ENCODE measurements at regions not wholly inside any gene's neighbourhood (a gene's known extent, or its start where the extent isn't known, plus 50 kb on each side); places are given as distances from the start of the nearest gene placed in this dataset. TPM values are rescaled to one million over a fixed set of nuclear protein-coding genes. Genes with fewer than 3 reads are reported as not detected.

GRCh38 chr7:94843553-94843952 lies 63.8 kb upstream of the PPP1R9A start:
- Histone ChIP-seq H3K27me3 (ENCODE audit: control insufficient read depth, insufficient read depth, low read length) (no peaks in the 10 kb centered on the region), H3K36me3 (ENCODE audit: control insufficient read depth, insufficient read depth, low read length) (no peaks in the 10 kb centered on the region), H3K27ac (ENCODE audit: low read depth, low read length) (no peak overlapping the region), H3K4me1 (ENCODE audit: control insufficient read depth, insufficient read depth, low read length) (no peaks in the 10 kb centered on the region), H3K9me3 (ENCODE audit: control insufficient read depth, insufficient read depth, low read length) (peaks cover 11% of the 10 kb centered on the region), H3K4me3 (ENCODE audit: low read depth, low read length) (no peak overlapping the region)
- WGBS (ENCODE audit: insufficient coverage) = 94% methylated on average over 1 of the region's 1 CpG
- no peak for DNase-seq (ENCODE audit: low read depth in 4 of 6, low spot score in 6 of 6)

GRCh38 chr7:94848531-94848930 lies 58.9 kb upstream of the PPP1R9A start:
- H3K4me1 ChIP-seq (ENCODE audit: control insufficient read depth, insufficient read depth, low read length) = no peaks in the 10 kb centered on the region
- H3K27me3 ChIP-seq (ENCODE audit: control insufficient read depth, insufficient read depth, low read length) = no peaks in the 10 kb centered on the region
- H3K36me3 ChIP-seq (ENCODE audit: control insufficient read depth, insufficient read depth, low read length) = peaks cover 2% of the 10 kb centered on the region
- WGBS (ENCODE audit: insufficient coverage) = no CpG with 5 or more reads among the region's 2 CpGs
- H3K4me3 ChIP-seq (ENCODE audit: low read depth, low read length) = no peak overlapping the region
- H3K9me3 ChIP-seq (ENCODE audit: control insufficient read depth, insufficient read depth, low read length) = peaks cover 10% of the 10 kb centered on the region
- no peak overlapping the region for H3K27ac ChIP-seq (ENCODE audit: low read depth, low read length)
- peak in 1 of 6 donors; percentile 6 for DNase-seq (ENCODE audit: low read depth in 4 of 6, low spot score in 6 of 6)

GRCh38 chr7:94848992-94849576 lies 58.3 kb upstream of the PPP1R9A start:
- no peak overlapping the region for H3K27ac ChIP-seq (ENCODE audit: low read depth, low read length)

GRCh38 chr7:94849636-94850208 lies 57.7 kb upstream of the PPP1R9A start:
- Histone ChIP-seq H3K27ac (ENCODE audit: low read depth, low read length) (no peak overlapping the region), H3K4me3 (ENCODE audit: low read depth, low read length) (no peak overlapping the region), H3K27me3 (ENCODE audit: control insufficient read depth, insufficient read depth, low read length) (no peaks in the 10 kb centered on the region), H3K36me3 (ENCODE audit: control insufficient read depth, insufficient read depth, low read length) (peaks cover 2% of the 10 kb centered on the region), H3K9me3 (ENCODE audit: control insufficient read depth, insufficient read depth, low read length) (peaks cover 4% of the 10 kb centered on the region), H3K4me1 (ENCODE audit: control insufficient read depth, insufficient read depth, low read length) (no peaks in the 10 kb centered on the region)
- no peak for DNase-seq (ENCODE audit: low read depth in 4 of 6, low spot score in 6 of 6)
- 94% methylated on average over 18 of the region's 22 CpGs for WGBS (ENCODE audit: insufficient coverage)

More at GRCh38 chr7:94848992-94849576, 58.3 kb upstream of the PPP1R9A start:
- Histone ChIP-seq H3K4me3 (ENCODE audit: low read depth, low read length) (no peak overlapping the region), H3K27me3 (ENCODE audit: control insufficient read depth, insufficient read depth, low read length) (no peaks in the 10 kb centered on the region), H3K9me3 (ENCODE audit: control insufficient read depth, insufficient read depth, low read length) (peaks cover 7% of the 10 kb centered on the region), H3K36me3 (ENCODE audit: control insufficient read depth, insufficient read depth, low read length) (peaks cover 2% of the 10 kb centered on the region), H3K4me1 (ENCODE audit: control insufficient read depth, insufficient read depth, low read length) (no peaks in the 10 kb centered on the region)
- no peak for DNase-seq (ENCODE audit: low read depth in 4 of 6, low spot score in 6 of 6)
- 86% methylated on average over 26 of the region's 33 CpGs for WGBS (ENCODE audit: insufficient coverage)

- no peak for DNase-seq (ENCODE audit: low read depth in 4 of 6, low spot score in 6 of 6)
- H3K27me3 ChIP-seq (ENCODE audit: control insufficient read depth, insufficient read depth, low read length) = no peaks in the 10 kb centered on the region
- no CpG with 5 or more reads among the region's 2 CpGs for WGBS (ENCODE audit: insufficient coverage)
- H3K4me1 ChIP-seq (ENCODE audit: control insufficient read depth, insufficient read depth, low read length) = no peaks in the 10 kb centered on the region
- no peak overlapping the region for H3K4me3 ChIP-seq (ENCODE audit: low read depth, low read length)
- no peak overlapping the region for H3K27ac ChIP-seq (ENCODE audit: low read depth, low read length)
- no peaks in the 10 kb centered on the region for H3K36me3 ChIP-seq (ENCODE audit: control insufficient read depth, insufficient read depth, low read length)
- H3K9me3 ChIP-seq (ENCODE audit: control insufficient read depth, insufficient read depth, low read length) = no peaks in the 10 kb centered on the region
Measured at GRCh38 chr7:94855589-94855988, 51.8 kb upstream of the PPP1R9A start.

GRCh38 chr7:94856643-94857042 lies 50.8 kb upstream of the PPP1R9A start:
- no peak overlapping the region for H3K27ac ChIP-seq (ENCODE audit: low read depth, low read length)
- no CpG with 5 or more reads among the region's 1 CpG for WGBS (ENCODE audit: insufficient coverage)
- DNase-seq (ENCODE audit: low read depth in 4 of 6, low spot score in 6 of 6) = no peak
- H3K4me3 ChIP-seq (ENCODE audit: low read depth, low read length) = no peak overlapping the region
- no peaks in the 10 kb centered on the region for H3K4me1 ChIP-seq (ENCODE audit: control insufficient read depth, insufficient read depth, low read length)
- no peaks in the 10 kb centered on the region for H3K27me3 ChIP-seq (ENCODE audit: control insufficient read depth, insufficient read depth, low read length)
- H3K9me3 ChIP-seq (ENCODE audit: control insufficient read depth, insufficient read depth, low read length) = no peaks in the 10 kb centered on the region
- H3K36me3 ChIP-seq (ENCODE audit: control insufficient read depth, insufficient read depth, low read length) = no peaks in the 10 kb centered on the region

Small RNAs in the stretch of these regions (small RNA-seq; reads per million reads assigned to genes)
- gene RN7SKP129 (ENCODE audit: low replicate concordance) (not detected), gene RNU6-956P (ENCODE audit: low replicate concordance) (not detected)

Data from spinal cord (tissue), 10 donors.